ENCODE measurements at regions not wholly inside any gene's neighbourhood (a gene's known extent, or its start where the extent isn't known, plus 50 kb on each side); places are given as distances from the start of the nearest gene placed in this dataset.
"Not testable (repeated sequence)": the region's sequence is repeated elsewhere in the genome, so short reads cannot be mapped to it uniquely, and the experiment has no call there.

DNA sequence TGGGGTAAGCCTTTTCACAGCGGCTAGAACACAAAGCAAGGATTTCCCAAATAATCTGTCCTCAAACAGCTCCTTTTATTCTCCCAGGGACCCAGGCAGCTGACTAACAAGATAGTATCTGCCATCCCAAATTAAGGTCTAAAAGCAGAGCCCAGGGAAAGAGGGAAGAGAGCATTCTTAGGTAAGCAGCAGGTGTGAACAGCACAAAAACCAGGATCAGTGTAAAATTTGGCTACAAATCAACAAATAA, 79.9 kb downstream of the RBMXL2 start:
- TF ChIP-seq, protein P1, sequence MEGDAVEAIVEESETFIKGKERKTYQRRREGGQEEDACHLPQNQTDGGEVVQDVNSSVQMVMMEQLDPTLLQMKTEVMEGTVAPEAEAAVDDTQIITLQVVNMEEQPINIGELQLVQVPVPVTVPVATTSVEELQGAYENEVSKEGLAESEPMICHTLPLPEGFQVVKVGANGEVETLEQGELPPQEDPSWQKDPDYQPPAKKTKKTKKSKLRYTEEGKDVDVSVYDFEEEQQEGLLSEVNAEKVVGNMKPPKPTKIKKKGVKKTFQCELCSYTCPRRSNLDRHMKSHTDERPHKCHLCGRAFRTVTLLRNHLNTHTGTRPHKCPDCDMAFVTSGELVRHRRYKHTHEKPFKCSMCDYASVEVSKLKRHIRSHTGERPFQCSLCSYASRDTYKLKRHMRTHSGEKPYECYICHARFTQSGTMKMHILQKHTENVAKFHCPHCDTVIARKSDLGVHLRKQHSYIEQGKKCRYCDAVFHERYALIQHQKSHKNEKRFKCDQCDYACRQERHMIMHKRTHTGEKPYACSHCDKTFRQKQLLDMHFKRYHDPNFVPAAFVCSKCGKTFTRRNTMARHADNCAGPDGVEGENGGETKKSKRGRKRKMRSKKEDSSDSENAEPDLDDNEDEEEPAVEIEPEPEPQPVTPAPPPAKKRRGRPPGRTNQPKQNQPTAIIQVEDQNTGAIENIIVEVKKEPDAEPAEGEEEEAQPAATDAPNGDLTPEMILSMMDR (IDR thresholded peaks at IDR 0.05; ENCODE audit: unreplicated experiment), result no peak
- Mint-ChIP-seq H3K27ac (no peak overlapping the region), H3K27me3 (ENCODE audit: low read depth) (no peaks in the 10 kb centered on the region)

GRCh38 chr11:7170431-7170830, 81.3 kb upstream of the SYT9 start:
- no peak for DNase-seq (ENCODE audit: low spot score in 2 of 2, unreplicated experiment in 2 of 2)
- TF ChIP-seq, protein P1 (IDR thresholded peaks at IDR 0.05; ENCODE audit: unreplicated experiment), result no peak
- H3K9me3 Mint-ChIP-seq, result peaks cover 5% of the 10 kb centered on the region
- no peak overlapping the region for H3K4me3 Mint-ChIP-seq
- H3K36me3 Mint-ChIP-seq, result no peaks in the 10 kb centered on the region
- H3K4me1 Mint-ChIP-seq, result peaks cover 7% of the 10 kb centered on the region
- no peaks in the 10 kb centered on the region for H3K27me3 Mint-ChIP-seq (ENCODE audit: low read depth)
- H3K27ac Mint-ChIP-seq, result no peak overlapping the region

More for the DNA sequence above, 79.9 kb downstream of the RBMXL2 start:
- H3K4me1 Mint-ChIP-seq, result no peaks in the 10 kb centered on the region
- no peak for DNase-seq (ENCODE audit: low spot score in 2 of 2, unreplicated experiment in 2 of 2)
- peaks cover 5% of the 10 kb centered on the region for H3K9me3 Mint-ChIP-seq
- H3K36me3 Mint-ChIP-seq, result no peaks in the 10 kb centered on the region
- H3K4me3 Mint-ChIP-seq, result no peak overlapping the region

DNA sequence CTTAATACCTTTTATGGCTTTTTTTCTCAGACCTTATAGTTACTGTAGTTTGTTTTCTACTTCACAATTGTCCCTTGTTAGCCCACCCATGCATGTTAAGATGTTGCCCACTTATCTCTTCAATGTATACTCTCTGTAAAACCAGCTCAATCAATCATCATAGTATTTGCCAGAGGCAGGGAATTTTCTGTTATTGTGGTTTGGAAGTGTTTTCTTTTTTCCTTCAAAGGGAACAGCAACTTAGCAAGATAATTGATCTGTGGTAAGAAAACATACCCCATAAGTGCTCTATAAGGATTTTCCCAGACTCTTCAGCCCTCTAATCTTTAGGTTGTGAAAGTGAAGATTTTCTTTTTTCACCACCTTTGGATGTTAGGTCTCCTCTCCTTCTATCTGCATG, 76.7 kb upstream of the SYT9 start:
- peaks cover 9% of the 10 kb centered on the region for H3K4me1 Mint-ChIP-seq
- TF ChIP-seq, protein P1 (IDR thresholded peaks at IDR 0.05; ENCODE audit: unreplicated experiment), result no peak
- no peaks in the 10 kb centered on the region for H3K27me3 Mint-ChIP-seq (ENCODE audit: low read depth)
- H3K4me3 Mint-ChIP-seq, result no peak overlapping the region
- no peak for DNase-seq (ENCODE audit: low spot score in 2 of 2, unreplicated experiment in 2 of 2)
- no peak overlapping the region for H3K27ac Mint-ChIP-seq
- no peaks in the 10 kb centered on the region for H3K36me3 Mint-ChIP-seq
- peaks cover 5% of the 10 kb centered on the region for H3K9me3 Mint-ChIP-seq

- H3K4me1 Mint-ChIP-seq, result no peaks in the 10 kb centered on the region
These were observed 65.5 kb upstream of the SYT9 start for GRCh38 chr11:7186190-7186589.

GRCh38 chr11:7186676-7187075, 65.0 kb upstream of the SYT9 start:
- TF ChIP-seq, protein P1 (IDR thresholded peaks at IDR 0.05; ENCODE audit: unreplicated experiment), result no peak
- Mint-ChIP-seq H3K36me3 (no peaks in the 10 kb centered on the region), H3K4me3 (no peak overlapping the region)

More at GRCh38 chr11:7186190-7186589, 65.5 kb upstream of the SYT9 start:
- Mint-ChIP-seq H3K9me3 (peaks cover 11% of the 10 kb centered on the region), H3K27me3 (ENCODE audit: low read depth) (peaks cover 10% of the 10 kb centered on the region), H3K4me3 (no peak overlapping the region), H3K27ac (no peak overlapping the region), H3K36me3 (no peaks in the 10 kb centered on the region)
- no peak for DNase-seq (ENCODE audit: low spot score in 2 of 2, unreplicated experiment in 2 of 2)
- TF ChIP-seq, protein P1 (IDR thresholded peaks at IDR 0.05; ENCODE audit: unreplicated experiment), result no peak

GRCh38 chr11:7192785-7193184, 58.9 kb upstream of the SYT9 start:
- H3K36me3 Mint-ChIP-seq; DNase-seq (ENCODE audit: low spot score in 2 of 2, unreplicated experiment in 2 of 2); H3K27ac Mint-ChIP-seq; H3K9me3 Mint-ChIP-seq; H3K4me3 Mint-ChIP-seq; H3K4me1 Mint-ChIP-seq; H3K27me3 Mint-ChIP-seq (ENCODE audit: low read depth): not testable (repeated sequence)

More at GRCh38 chr11:7186676-7187075, 65.0 kb upstream of the SYT9 start:
- Mint-ChIP-seq H3K27ac (no peak overlapping the region), H3K27me3 (ENCODE audit: low read depth) (peaks cover 10% of the 10 kb centered on the region), H3K4me1 (no peaks in the 10 kb centered on the region), H3K9me3 (peaks cover 11% of the 10 kb centered on the region)
- no peak for DNase-seq (ENCODE audit: low spot score in 2 of 2, unreplicated experiment in 2 of 2)
